NT2/D1 (cell line): ENCODE measurements at regions not wholly inside any gene's neighbourhood (a gene's known extent, or its start where the extent isn't known, plus 50 kb on each side); places are given as distances from the start of the nearest gene placed in this dataset.

Experiments
- SUZ12 ChIP-seq: IDR thresholded peaks from 2 replicates; pipeline ENCODE4 v1.6.1; 2011; ENCODE audit not compliant: insufficient read length, insufficient read depth; ENCODE audit errors: extremely low read depth
- YY1 ChIP-seq: IDR thresholded peaks from 2 replicates; pipeline ENCODE4 v1.6.1; 2011; ENCODE audit not compliant: insufficient read length, insufficient read depth
- ZNF274 ChIP-seq: IDR thresholded peaks from 2 replicates; pipeline ENCODE4 v1.6.1; 2011; ENCODE audit warnings: mild to moderate bottlenecking, low read depth, low read length

GRCh38 chr1:14160781-14161180 is 437.7 kb upstream of the KAZN start:
- no peak for TF ChIP-seq ZNF274
- no peak for TF ChIP-seq SUZ12
- no peak for TF ChIP-seq YY1
